Activated CD4-positive, alpha-beta T cell treated with anti-CD3 and anti-CD28 coated beads, Interleukin-2, Interleukin-6, amounts not matched to agents 100 ng/mL and 50 ng/mL, durations not matched to agents 16 hours and 8 hours (primary cell): ENCODE measurements at regions not wholly inside any gene's neighbourhood (a gene's known extent, or its start where the extent isn't known, plus 50 kb on each side); places are given as distances from the start of the nearest gene placed in this dataset.

Experiments
- DNase-seq: peaks from one replicate; pipeline ENCODE4 v3.0.0-alpha.2; 2020

- no peak for DNase-seq
These were observed 434.1 kb upstream of the CHST9 start for GRCh38 chr18:27619090-27619772.

GRCh38 chr18:27616324-27616723 lies 431.2 kb upstream of the CHST9 start:
- no peak for DNase-seq

- no peak for DNase-seq
These were observed 430.1 kb upstream of the CHST9 start for GRCh38 chr18:27614951-27615844.

GRCh38 chr18:27609221-27609620 lies 424.1 kb upstream of the CHST9 start:
- DNase-seq, result no peak

- peak; percentile 7 for DNase-seq
These were observed 423.6 kb upstream of the CHST9 start for GRCh38 chr18:27608742-27609141.

- DNase-seq, result no peak
These were observed 423.1 kb upstream of the CHST9 start for GRCh38 chr18:27608174-27608573.

GRCh38 chr18:27606741-27607140 lies 421.6 kb upstream of the CHST9 start:
- DNase-seq, result no peak

- DNase-seq, result peak; percentile 58
These were observed 420.2 kb upstream of the CHST9 start for GRCh38 chr18:27605107-27605834.

- no peak for DNase-seq
These were observed 419.5 kb upstream of the CHST9 start for GRCh38 chr18:27604583-27604982.

- no peak for DNase-seq
These were observed 417.0 kb upstream of the CHST9 start for GRCh38 chr18:27602092-27602491.

- no peak for DNase-seq
These were observed 415.1 kb upstream of the CHST9 start for GRCh38 chr18:27600245-27600644.

- peak; percentile 59 for DNase-seq
These were observed 414.2 kb upstream of the CHST9 start for GRCh38 chr18:27599202-27599829.

GRCh38 chr18:27595113-27595838 lies 410.2 kb upstream of the CHST9 start:
- DNase-seq, result no peak

GRCh38 chr18:27585602-27586173 lies 400.6 kb upstream of the CHST9 start:
- no peak for DNase-seq

- no peak for DNase-seq
These were observed 398.4 kb upstream of the CHST9 start for GRCh38 chr18:27583466-27583865.

GRCh38 chr18:27582760-27583412 lies 397.8 kb upstream of the CHST9 start:
- DNase-seq, result no peak

GRCh38 chr18:27581296-27581904 lies 396.3 kb upstream of the CHST9 start:
- DNase-seq, result no peak

GRCh38 chr18:27579364-27579763 lies 394.3 kb upstream of the CHST9 start:
- no peak for DNase-seq

GRCh38 chr18:27577752-27578151 lies 392.6 kb upstream of the CHST9 start:
- no peak for DNase-seq

GRCh38 chr18:27577265-27577664 lies 392.2 kb upstream of the CHST9 start:
- no peak for DNase-seq

- DNase-seq, result no peak
These were observed 382.3 kb upstream of the CHST9 start for GRCh38 chr18:27567434-27567833.
